Panc1 (cell line): ENCODE measurements at regions not wholly inside any gene's neighbourhood (a gene's known extent, or its start where the extent isn't known, plus 50 kb on each side); places are given as distances from the start of the nearest gene placed in this dataset.

Experiments
- ATAC-seq: fragments of 200-7000 bp; cut with Tn5 transposase; 2 replicates; pipeline ENCODE4 v1.9.1; 2020; ENCODE audit warnings: mild to moderate bottlenecking, moderate library complexity
- BruUV-seq: library from RNA; stranded (reverse); fragments of 400-500 nt; replicated peaks from 2 replicates; lab custom pipeline; 2021; lab: Mats Ljungman, UMichigan
- CTCF ChIA-PET: fragments of 300-600 bp; sonication (Branson Sonifier 250); formaldehyde crosslinking; loops from one replicate; lab custom pipeline; 2022; ENCODE audit warnings: antibody characterized with exemption; lab: Charles Lee
- POLR2A ChIA-PET: fragments of 300-600 bp; sonication (Branson Sonifier 250); formaldehyde crosslinking; loops from one replicate; lab custom pipeline; 2022; ENCODE audit warnings: antibody characterized with exemption; lab: Charles Lee
- DNase-seq: peaks from one replicate; pipeline ENCODE4 v3.0.0-alpha.2; 2010; ENCODE audit warnings: low read depth, low spot score
- H3K27ac ChIP-seq: 2 replicates; pipeline ENCODE4 v1.5.1; 2011; ENCODE audit warnings: mild to moderate bottlenecking, low read length, inconsistent platforms
- H3K27me3 ChIP-seq: fragments of 200-500 bp; sonication (Bioruptor generic); 2 replicates; pipeline ENCODE4 v1.6.0; 2014; ENCODE audit warnings: low read length, inconsistent platforms; ENCODE audit not compliant: control insufficient read depth, insufficient read depth
- H3K36me3 ChIP-seq: fragments of 200-500 bp; sonication (Bioruptor generic); 2 replicates; pipeline ENCODE4 v1.5.1; 2014; ENCODE audit warnings: inconsistent platforms, mild to moderate bottlenecking, low read length, moderate library complexity; ENCODE audit not compliant: control insufficient read depth, insufficient read depth
- H3K4me1 ChIP-seq: 2 replicates; pipeline ENCODE4 v1.5.1; 2011; ENCODE audit warnings: inconsistent platforms, mild to moderate bottlenecking, low read length, moderate library complexity; ENCODE audit not compliant: control insufficient read depth, insufficient read depth
- H3K4me3 ChIP-seq, 2 experiments: 2 replicates each; pipeline ENCODE4 v1.5.1; 2011 to 2012; ENCODE audit warnings: low read depth in 2 of 2, low read length in 2 of 2, mild to moderate bottlenecking in 2 of 2, inconsistent platforms in 1 of 2, moderate library complexity in 1 of 2
- H3K9me3 ChIP-seq: fragments of 200-500 bp; sonication (Bioruptor generic); 2 replicates; pipeline ENCODE4 v1.5.1; 2014; ENCODE audit warnings: low read depth, mild to moderate bottlenecking, inconsistent platforms, low read length, moderate library complexity; ENCODE audit not compliant: control insufficient read depth, insufficient read depth
- CTCF ChIP-seq: fragments of 450-650 bp; IDR thresholded peaks from 2 replicates; pipeline ENCODE4 v1.5.1; 2017; ENCODE audit warnings: mild to moderate bottlenecking
- POLR2AphosphoS5 ChIP-seq: IDR thresholded peaks from 2 replicates; pipeline ENCODE4 v1.6.1; 2012; ENCODE audit warnings: mild to moderate bottlenecking, low read depth, low read length, moderate library complexity
- REST ChIP-seq, 2 experiments: IDR thresholded peaks; 2 replicates each; pipeline ENCODE4 v1.6.1; 2011 to 2012; ENCODE audit warnings: low read depth in 2 of 2, control low read depth in 1 of 2, low read length in 1 of 2, mild to moderate bottlenecking in 1 of 2, moderate library complexity in 1 of 2; ENCODE audit not compliant: insufficient read depth in 1 of 2
- SIN3A ChIP-seq: IDR thresholded peaks from 2 replicates; pipeline ENCODE4 v1.6.1; 2012; ENCODE audit warnings: low read depth, mild to moderate bottlenecking, low read length, moderate library complexity, borderline replicate concordance; ENCODE audit not compliant: insufficient read depth
- TCF7L2 ChIP-seq: IDR thresholded peaks from 2 replicates; pipeline ENCODE4 v1.6.1; 2011; ENCODE audit warnings: mild to moderate bottlenecking, low read depth, low read length, inconsistent platforms
- in situ Hi-C: cut with HindIII; loops from 2 replicates; pipeline ENCODE4 v1.10.0; 2016; ENCODE audit warnings: low sequenced_read_pairs, low pct_unique_long_range_greater_than_20kb
- intact Hi-C: fragments of 100-400 bp; cut with micrococcal nuclease; formaldehyde crosslinking; loops from one replicate; pipeline ENCODE4 v1.10.0; 2022; ENCODE audit not compliant: unreplicated experiment

GRCh38 chr2:173693044-173693589 is 272.1 kb downstream of the SP3 start:
- Histone ChIP-seq H3K4me3 (no peak overlapping the region), H3K36me3 (no peaks in the 10 kb centered on the region), H3K9me3 (no peaks in the 10 kb centered on the region), H3K27ac (no peak overlapping the region), H3K4me1 (no peaks in the 10 kb centered on the region), H3K27me3 (no peaks in the 10 kb centered on the region)
- intact Hi-C loops (no loop called here), in situ Hi-C loops (no loop called here)
- TF ChIP-seq TCF7L2 (no peak), POLR2AphosphoS5 (no peak), REST (IDR thresholded peaks at IDR 0.05; ENCODE audit: insufficient read depth in 1 of 2, low read depth in 2 of 2, low read length in 1 of 2) (no peak), CTCF (no peak), SIN3A (no peak)
- ChIA-PET CTCF (no interaction called here), POLR2A (no interaction called here)
- DNase-seq (no peak), ATAC-seq (no peak)
- no TSS peak for BruUV-seq

GRCh38 chr2:173696274-173696673 is 268.9 kb downstream of the SP3 start:
- H3K36me3 ChIP-seq: no peaks in the 10 kb centered on the region
- DNase-seq: no peak
- H3K27me3 ChIP-seq: no peaks in the 10 kb centered on the region
- intact Hi-C loops: no loop called here
- no peak for ATAC-seq
- ChIA-PET POLR2A (no interaction called here), CTCF (no interaction called here)
- no TSS peak for BruUV-seq
- H3K27ac ChIP-seq: no peak overlapping the region
- TF ChIP-seq TCF7L2 (no peak), SIN3A (no peak), POLR2AphosphoS5 (no peak), REST (IDR thresholded peaks at IDR 0.05; ENCODE audit: insufficient read depth in 1 of 2, low read depth in 2 of 2, low read length in 1 of 2) (no peak), CTCF (no peak)
- in situ Hi-C loops: no loop called here
- H3K9me3 ChIP-seq: no peaks in the 10 kb centered on the region
- no peak overlapping the region for H3K4me3 ChIP-seq
- H3K4me1 ChIP-seq: no peaks in the 10 kb centered on the region
